Femur (tissue), 1 donor: ENCODE measurements at regions not wholly inside any gene's neighbourhood (a gene's known extent, or its start where the extent isn't known, plus 50 kb on each side); places are given as distances from the start of the nearest gene placed in this dataset.

ENCODE experiments used
- DNase-seq: peaks from one replicate; pipeline ENCODE4 v3.0.0-alpha.2; 2017

DNA sequence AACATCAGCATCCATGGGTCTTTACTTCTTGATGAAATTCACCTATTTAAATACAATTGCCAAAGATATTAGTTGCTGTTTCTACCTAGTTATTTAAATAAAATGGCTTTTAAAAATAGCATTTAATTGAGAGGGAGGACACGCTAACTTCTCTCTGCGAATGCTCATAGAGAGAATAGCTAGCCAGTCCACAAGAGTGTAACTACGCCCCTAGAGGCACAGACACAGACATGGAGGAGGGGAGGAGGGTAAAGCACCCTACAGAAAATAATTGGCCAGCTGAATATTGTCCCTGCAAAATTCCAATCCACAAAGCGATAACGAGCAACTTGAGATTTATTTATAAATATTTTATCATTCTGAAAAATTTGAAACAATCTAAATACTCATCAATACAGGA lies 97.0 kb upstream of the PAPOLG start:
- DNase-seq = no peak

DNA sequence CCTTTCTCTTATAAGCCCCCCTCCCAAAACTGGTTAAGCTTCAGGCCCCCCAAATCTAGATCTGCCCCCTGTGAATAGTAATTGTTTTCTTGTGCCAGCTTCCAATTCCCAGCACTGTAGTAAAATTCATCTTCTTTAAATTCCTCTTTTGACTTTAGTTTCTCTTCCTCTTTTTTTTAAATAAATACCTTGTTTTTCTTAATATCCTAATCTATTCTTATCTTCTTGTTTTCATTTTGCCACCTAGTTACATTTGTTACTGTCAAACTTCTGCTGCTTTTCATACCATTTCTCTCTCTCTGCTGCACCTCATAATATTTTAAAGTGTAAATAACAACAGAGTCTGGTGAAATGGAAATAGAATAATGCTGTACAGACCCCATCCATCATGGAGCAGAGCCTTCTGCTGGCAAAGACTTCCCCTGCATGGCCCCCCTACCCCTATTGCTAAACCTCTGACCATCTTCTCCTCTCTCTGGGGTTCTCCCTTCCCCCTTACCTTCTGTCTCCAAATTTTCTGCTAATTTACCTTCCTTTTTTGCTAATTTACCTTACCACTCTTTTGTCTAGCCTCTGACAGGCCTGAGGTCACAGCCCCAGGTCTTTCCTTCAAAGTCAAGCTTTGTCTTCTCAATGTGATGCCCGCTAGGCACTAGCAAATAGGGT lies 94.9 kb upstream of the PAPOLG start:
- no peak for DNase-seq

DNA sequence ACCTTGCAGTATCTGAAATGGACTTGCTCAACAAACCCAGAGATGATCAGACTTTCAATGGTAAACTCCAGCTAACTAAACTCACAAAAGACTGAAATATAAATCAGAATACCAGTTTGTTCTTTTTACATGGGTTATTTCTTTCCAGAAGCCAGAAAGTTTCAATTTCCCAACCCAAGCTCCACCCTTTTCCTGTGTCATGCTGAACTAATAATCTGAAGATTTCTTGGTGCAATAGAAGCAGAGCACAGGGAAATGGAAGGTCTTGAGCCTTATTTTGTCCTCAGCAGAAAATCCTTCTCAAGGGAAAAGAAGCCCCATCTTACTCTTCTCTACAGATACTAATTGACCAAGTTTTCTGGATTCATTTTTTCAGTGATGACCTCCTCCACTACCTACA lies 93.3 kb upstream of the PAPOLG start:
- no peak for DNase-seq

DNA sequence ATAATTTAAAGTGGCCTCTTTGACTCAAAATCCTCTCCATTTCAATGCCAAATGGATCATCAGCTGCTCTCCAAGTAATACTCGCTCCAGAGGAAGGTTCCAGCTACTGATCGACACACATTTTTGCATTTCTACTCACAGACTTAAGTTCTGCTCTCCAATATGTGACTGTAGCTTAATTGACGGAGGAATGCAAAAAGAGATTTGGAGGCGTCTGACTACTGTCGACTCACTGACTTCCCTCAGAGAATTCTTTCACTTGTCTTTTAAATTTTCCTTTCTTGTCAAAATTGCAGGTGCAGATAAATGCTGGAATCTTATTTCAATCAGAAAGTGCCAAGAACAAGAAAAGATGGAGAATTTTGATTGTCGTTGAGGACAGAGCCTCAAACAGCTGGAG lies 84.1 kb upstream of the PAPOLG start:
- DNase-seq = no peak

DNA sequence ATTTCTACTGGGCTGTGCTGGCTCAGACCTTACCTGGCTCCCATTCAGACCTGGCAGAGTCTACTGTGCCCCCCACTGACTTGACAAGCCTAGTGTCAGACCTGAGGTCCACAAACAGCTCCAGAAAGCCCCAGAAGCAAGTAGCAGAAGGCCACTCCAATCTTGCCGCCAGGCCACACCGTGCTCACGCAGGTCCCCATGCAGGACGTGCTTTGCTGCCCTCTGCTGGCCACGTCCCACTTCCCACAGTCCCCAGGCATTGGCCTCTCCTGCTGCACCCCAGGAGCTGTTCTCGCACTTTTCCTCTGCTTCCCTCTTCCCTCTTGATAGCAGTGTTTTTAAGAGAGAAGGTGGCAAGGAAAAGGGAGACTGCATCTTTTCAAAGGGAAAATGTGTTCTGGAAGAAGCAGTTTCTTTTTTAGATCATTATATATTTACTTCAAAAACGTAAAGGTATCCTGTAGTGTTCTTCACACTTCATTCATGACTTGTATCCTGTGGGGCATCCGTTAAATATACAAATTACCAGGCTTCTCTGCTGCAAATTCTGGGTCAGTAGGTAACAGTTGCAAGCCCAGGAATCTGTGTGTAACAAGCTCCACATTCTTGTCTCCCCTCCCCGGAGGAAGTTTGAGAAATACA lies 81.4 kb upstream of the PAPOLG start:
- DNase-seq = peak; percentile 87

DNA sequence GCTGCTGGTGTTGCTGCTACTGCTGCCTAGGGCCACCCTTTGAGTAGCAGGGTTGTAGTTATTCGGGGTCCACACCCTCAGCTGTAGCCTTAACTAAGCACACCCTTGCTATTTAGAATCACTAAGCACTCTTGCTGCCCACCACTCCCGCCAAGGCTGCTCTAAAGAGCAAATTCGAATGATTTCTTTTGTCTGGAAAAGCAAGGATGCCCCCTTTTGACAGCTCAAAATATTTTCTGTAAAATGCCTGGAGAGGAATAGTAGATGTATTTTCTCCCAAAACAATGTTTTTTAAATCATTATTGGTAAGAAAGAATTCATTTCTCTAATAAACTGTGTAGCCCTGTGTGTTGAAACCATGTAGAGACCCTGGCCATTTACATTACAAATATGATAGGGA lies 80.8 kb upstream of the PAPOLG start:
- DNase-seq = no peak

DNA sequence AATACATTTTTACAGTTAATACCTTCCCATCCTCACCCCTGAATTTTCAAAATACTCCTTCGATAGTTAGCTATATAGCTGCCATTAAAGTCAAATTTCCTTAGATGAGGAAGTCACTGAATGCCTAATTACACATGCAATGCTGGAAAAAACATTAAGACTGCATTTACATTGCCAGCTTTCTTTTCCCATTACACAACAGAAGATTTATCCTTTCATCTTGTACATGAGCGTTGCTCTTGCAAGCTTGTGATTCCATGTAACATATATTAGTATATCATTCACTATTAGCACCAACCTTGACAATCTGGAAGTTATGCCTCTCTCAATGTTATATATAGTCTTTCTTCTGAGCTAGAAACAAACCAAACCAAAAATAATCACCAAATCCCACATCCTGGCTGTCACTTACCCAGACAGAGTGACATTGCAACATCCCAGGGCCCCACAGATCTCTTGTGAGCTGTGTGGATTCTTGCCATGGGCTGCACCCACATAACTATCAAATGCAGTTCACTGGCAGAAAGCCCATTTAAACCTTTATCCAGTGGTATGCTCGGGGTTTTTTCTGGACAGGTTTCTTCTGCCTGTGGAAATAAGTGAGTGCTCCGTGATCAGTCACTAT lies 79.2 kb upstream of the PAPOLG start:
- DNase-seq = no peak

DNA sequence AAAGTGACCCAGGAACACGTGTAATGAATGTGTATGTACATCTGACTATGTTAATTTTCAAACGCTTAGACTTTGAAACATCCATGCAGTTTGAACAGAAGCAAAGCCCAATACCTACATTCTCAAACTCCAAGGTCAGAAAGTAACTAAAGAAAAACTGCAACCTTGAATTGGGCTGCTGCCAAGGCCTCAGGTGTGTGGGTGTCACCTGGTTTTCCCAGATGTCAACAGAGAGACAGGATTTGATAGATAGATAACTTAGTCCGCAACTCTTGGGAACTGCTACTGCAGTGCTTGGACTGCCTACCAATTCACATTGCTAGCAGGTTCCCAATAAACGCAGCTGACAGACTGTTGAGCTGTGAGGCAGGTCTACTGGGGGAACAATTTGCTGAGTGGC lies 78.7 kb upstream of the PAPOLG start:
- DNase-seq = no peak

DNA sequence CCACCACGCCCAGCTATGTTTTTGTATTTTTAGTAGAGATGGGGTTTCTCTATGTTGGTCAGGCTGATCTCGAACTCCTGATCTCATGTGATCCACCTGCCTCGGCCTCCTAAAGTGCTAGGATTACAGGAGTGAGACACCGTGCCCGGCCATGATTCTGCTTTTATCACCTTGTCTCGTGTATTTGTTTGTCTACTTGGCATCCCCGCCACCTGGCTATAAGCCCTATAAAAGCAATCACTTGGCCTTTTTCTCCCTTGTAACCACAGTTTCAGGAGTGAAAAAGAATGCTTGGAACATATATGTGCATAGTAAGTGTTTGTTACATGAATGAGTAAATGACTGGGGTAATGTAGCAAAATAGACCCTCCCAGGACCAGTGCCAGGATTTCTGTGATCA lies 77.5 kb upstream of the PAPOLG start:
- DNase-seq = no peak

DNA sequence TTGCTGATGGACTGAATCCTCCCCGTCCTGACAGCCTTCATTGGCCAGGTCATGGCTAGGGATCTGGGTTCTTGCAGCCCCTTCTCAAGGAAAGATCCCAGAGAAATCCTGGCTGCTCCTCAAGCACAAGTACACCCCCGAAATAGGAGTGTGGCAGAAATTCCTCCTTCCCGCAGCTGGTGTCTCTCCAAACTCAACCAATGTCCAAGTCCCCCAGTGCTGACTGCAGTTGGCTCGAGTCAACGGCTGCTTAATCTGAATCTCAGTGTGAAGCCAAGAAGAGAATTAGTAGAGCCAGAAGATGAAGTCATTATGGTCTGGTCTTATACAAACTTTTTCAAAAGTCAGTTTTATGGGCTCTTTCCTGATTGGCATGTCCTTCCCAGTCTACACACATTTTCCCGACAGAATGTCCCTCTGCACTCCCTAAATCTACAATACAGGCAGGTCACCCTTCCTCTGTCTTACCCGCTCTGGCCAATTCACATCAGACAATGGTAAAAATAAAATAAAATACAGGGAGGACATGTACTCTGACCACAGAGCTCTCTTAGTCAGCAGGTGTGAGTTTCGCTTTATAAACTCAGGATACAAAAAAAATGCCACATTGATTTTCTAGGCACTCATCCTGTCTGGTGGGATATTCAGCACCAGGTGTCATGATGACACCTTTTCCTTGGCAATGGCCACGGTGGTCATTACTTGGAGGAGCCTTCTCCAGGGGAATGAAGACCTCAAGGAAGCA lies 76.9 kb upstream of the PAPOLG start:
- DNase-seq = peak; percentile 63

DNA sequence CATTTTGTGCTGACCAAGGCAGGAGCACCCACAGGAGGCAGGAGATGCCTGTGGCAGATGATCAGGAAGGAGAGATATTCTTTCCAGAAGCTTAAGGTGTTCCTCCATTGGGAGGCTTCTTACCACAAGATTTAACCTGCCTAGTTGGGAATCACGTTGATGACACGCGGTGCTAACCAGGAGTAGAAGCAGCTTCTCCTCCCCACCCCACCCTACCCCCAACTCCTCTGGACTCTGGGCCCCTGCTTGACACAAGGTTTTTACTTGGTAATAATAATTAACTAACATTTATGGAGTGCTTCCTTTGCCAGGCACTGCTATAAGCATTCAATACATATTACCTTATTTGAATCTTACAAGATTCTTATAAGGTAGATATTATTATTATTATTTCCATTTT lies 62.5 kb upstream of the PAPOLG start:
- no peak for DNase-seq

DNA sequence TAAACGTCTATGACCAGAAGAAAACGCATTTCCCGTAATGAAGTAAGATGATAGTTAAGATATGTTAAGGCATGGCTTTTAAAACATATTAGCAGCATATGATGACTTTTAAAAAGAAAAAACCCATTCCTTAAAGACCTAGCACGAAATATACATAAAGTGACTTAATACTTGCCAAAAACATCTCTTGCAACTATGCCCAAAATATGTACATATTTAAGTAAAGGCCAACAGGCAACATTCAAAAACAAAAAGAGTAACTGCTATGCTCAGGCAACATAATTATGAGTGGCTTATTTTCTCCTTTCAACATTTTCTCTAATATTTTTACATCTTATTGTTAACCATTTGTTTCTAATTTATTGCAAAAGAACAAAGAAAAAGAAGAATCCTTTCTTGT lies 60.3 kb upstream of the PAPOLG start:
- DNase-seq = no peak

DNA sequence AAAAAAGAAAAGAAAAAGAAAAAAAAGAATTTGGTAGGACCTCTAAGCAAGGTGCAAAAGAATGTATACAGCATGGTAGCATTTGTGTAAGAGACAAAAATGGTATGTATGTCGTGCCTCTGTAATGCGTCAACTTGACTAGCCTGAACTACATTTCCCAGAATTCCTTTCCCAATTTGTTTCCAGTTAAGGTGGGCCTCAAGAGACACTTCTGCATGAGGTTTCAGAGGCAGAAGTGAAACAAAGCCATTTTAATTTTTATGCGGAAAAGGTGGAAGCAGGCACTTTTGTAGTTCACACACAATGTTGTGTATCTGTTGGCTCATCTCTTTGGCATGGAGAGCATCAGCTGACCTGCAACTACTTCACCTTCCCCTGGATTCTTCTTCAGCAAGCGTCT lies 56.5 kb upstream of the PAPOLG start:
- DNase-seq = no peak

DNA sequence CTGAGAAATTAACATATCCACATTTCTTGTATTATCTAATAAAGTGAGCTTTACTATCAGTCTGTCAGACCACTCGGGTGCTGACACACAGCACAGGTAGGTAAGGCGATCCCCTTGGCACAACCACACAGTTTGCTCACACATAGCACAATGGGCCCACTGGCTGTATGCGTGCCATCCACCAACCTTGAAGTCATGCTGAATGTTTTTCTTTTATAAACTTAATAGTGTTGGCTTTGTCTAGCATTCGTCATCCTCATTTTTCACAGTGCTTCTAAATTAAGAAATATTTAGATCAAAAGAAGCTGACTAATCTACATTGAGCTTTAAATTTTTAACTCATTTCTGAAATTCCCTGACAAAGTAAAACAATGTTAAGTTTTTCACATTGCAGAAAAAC lies 50.0 kb upstream of the PAPOLG start:
- DNase-seq = no peak
